ENCODE measurements at regions not wholly inside any gene's neighbourhood (a gene's known extent, or its start where the extent isn't known, plus 50 kb on each side); places are given as distances from the start of the nearest gene placed in this dataset.

DNA sequence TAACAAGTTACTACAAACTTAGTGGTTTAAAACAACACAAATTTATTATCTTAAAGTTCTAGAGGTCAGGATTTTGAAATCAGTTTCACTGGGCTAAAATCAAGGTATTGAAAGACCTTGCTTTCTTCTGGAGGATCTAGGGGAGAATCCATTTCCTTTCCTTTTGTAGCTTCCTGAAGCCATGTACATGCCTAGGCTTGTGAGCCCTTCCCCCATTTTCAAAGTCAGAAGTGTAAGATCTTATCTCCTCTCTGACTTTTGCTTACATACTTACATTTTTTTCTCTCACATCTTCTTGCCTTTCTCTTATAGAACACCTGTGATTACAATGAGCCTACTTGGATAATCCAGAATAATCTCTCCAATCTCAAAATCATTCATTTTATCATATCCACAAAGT is 78.7 kb upstream of the MBOAT2 start:
- DNase-seq, result no peak

GRCh38 chr2:9081750-9082149 is 78.3 kb upstream of the MBOAT2 start:
- no peak for DNase-seq

GRCh38 chr2:9078405-9078804 is 74.9 kb upstream of the MBOAT2 start:
- DNase-seq, result no peak

DNA sequence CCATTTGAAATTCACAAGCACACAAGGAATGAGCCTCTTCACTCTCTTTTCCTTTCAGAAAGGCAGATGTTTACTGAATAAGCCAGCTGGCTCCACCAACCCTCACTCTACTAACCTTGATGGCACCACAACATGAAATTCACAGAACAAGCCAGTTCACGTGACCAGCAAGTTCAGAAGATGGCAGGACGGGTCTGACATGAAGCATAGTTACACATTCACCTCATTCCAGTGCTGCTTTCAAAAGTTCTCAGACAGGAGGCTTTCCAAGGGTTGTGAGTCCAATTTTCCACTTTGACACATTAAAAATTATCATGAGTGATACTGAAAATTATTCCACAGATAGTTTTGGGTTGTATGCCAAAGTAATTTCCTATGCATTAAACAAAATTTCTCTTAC is 74.2 kb upstream of the MBOAT2 start:
- peak in 2 of 3 donors; percentile 44 to 61 for DNase-seq

DNA sequence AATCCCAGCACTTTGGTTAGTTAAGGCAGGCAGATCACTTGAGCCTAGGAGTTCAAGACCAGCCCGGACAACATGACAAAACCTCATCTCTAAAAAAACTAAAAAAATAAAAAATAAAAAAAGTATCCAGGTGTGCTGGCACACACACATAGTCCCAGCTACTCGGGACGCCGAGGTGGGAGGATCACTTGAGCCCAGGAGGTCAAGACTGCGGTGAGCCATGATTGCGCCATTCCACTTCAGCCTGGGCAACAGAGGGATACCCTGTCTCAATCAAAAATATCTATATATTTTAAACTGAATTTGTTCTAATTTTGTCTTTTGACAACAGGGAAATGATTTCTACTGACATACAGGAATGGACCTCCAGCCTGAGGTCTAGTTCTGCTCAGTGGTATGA is 73.3 kb upstream of the MBOAT2 start:
- DNase-seq, result no peak

DNA sequence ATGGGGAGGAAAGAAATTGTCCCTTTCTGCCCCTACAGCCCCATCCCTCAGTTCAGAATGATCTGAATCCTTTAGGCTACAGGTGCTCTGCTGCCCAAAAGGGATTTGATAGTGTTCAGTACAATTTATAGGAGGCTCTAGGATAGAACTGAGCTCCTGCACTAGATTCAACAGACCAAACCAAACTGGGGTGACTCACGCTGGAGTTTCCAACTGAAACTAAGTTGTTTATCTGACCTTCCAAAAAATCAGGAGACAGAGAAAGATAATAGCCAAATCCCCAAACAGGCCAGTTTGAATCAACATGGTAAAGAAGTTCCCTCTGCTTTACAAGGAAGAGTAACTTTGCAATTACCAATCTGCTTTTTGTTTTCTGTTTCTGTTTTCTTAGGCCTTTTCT is 72.7 kb upstream of the MBOAT2 start:
- no peak for DNase-seq

DNA sequence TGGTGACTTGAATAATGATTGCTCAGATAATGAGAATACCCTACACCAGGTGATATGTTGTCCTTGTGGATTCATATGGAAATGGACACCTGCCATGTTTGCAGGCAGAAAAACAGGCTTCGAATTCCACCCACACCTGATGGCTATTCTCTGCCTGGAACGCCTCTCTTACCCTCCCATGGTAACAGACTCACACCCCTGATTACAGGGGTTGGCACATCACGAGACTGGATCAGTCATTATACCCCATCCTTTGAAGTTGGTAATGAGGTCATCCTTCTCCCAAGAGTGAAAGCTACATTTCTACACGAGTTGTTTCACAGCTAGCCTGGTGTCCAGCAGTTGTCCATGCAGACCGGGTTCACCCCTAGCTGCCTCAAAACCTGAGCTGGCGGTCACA is 71.4 kb upstream of the MBOAT2 start:
- no peak for DNase-seq

DNA sequence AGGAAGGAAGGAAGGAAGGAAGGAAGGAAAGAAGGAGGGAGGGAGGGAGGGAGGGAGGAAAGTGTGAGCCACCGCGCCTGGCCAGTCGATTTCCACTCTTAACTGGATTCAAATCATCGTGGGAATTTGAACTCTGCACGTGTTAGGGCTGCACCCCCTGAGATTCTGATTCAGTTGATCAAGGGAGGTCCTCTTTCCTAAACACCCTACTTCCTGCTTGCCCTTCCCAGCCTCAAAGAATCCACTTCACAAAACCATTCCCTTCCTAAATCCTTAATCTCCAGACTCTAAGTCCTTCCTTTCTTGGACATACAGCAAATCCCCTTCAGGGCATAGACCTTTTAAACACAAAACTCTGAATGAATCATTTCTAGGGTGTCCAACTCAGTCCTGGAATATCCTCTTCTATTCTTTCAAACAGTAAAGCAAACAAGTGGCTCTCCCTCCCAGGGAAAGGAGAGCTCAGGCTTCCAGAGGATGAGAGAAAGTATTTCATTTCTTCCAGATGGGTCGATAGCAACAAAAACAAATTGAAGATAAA is 68.2 kb upstream of the MBOAT2 start:
- DNase-seq, result no peak

GRCh38 chr2:9071032-9071431 is 67.5 kb upstream of the MBOAT2 start:
- peak in 1 of 3 donors; percentile 33 for DNase-seq

DNA sequence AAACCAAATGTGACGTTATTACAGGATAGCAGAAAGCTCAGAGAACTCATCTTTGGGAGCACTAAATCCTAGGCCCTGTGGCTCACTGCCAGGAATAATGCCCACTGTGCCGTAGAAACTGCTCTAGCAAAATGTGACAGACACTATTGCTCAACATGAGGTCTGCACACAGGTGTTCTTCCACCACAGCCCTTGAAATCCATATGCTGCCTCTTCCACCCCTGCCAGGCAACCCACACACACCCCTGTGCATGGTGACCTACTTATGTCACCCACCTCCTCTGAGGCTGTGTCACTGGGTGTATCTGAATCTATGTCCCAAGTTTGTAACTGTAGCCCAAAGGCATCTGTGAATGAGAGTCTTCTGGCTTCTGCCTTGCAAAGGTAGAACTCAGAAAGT is 66.1 kb upstream of the MBOAT2 start:
- DNase-seq, result no peak

GRCh38 chr2:9065901-9066300 is 62.4 kb upstream of the MBOAT2 start:
- no peak for DNase-seq

DNA sequence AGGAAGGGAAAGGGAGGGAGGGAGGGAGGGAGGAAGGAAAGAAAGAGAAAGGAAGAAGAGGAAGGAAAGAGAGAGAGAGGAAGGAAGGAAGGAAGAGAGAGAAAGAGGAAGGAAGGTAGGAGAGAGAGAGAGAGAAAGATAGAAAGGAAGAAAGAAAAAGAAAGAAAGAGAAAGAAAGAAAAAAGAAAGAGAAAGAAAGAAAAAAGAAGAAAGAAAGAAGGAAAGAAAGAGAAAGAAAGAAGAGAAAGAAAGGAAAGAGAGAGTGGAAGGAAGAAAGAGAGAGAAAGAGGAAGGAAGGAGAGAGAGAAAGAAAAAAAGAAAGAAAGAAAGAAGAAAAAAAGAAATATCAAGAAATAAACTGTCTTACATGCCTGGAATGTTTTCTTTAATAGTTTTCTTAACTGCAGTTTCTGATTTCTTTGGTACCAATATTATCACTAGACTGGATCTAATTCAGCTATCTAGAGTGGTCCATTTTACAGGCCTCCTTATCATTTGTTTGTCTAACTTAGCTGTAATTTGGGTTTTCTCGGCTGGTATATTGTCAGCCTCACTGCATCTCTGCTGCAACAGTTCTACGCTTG is 59.6 kb upstream of the MBOAT2 start:
- no peak for DNase-seq

DNA sequence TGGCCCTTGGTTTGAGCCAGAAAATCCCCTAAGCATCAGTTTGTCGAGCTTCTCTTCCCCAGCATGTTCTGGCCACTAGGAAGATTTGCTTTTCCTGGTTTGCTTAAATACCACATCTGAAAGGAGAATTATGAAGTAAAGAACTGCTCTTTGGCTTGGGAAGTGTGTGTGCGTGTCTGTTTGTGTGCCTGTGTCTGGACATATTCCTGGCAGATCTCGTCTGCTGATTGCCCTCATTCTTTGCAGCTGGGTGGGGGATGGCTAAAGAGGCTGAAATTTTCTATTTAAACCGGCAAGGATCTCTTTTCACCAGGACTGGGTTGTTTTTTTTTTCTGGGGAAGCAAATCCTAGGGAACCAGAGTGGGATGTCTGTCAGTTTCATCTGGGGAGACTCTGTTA is 57.3 kb upstream of the MBOAT2 start:
- no peak for DNase-seq

DNA sequence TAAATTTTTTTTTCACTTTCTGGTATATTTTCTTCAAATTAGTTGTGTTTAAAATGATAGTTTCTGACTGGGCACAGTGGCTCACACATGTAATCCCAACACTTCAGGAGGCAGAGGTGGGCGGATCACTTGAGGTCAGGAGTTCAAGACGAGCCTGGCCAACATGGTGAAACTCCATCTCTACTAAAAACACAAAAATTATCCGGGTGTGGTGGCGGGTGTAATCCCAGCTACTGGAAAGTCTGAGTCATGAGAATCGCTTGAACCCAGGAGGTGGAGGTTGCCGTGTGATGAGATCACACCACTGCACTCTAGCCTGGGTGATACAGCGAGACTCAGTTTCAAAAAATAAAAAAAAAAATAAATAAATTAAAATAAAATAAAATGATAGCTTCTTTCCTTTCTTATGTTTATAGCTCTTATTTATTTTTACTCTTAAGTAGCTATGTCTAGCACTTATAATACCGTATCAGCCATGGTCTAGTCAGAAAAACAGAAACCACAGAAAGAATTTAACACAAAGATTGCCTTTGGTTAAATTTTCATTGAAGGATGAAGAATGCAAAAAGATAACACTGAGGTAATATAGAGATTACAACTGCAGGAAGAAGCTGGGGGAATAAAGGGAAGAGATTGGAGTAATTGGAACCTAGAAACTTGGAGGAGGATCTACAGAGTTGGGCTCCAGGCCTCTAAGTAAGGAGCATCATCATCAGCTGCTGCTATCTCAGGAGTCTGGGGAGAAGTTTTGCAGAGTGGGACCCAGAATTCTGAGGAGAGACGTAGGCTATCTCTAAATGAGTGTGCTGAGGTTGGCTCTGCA is 54.7 kb upstream of the MBOAT2 start:
- no peak for DNase-seq

- DNase-seq, result no peak
These were observed 52.0 kb upstream of the MBOAT2 start for GRCh38 chr2:9055471-9055870.

- no peak for DNase-seq
These were observed 50.0 kb upstream of the MBOAT2 start for GRCh38 chr2:9053534-9053931.

Measured in muscle of back (tissue), 3 donors.